HG02884 (cell line): ENCODE measurements at regions not wholly inside any gene's neighbourhood (a gene's known extent, or its start where the extent isn't known, plus 50 kb on each side); places are given as distances from the start of the nearest gene placed in this dataset.
"Not testable (repeated sequence)": the region's sequence is repeated elsewhere in the genome, so short reads cannot be mapped to it uniquely, and the experiment has no call there.

Source experiments
- ATAC-seq: cut with Tn5 transposase; IDR thresholded peaks from one replicate; pipeline ENCODE4 v1.9.1; 2021; ENCODE audit warnings: mild to moderate bottlenecking, moderate library complexity; ENCODE audit not compliant: unreplicated experiment

- ATAC-seq: not testable (repeated sequence)
Measured at GRCh38 chr6:57984575-57984974, 667.1 kb downstream of the PRIM2 start.

DNA sequence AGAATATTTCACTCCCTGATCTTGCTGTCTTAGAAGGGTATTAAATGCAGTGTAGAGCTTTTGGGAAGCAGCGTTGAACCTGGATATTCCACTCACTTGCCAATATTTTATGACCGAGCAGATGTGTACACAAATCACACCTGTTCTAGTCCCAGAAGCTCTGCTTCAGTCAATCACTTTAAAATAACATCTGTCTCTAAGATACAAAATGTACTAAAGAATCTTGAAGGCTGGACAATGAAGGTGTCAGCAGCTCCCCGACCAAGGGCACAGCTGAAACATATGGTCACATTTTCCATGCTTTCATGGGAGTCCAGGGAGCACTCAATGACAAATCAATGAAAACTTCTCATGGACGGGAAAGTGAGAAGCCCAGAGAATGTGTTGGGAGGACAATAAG is 668.3 kb downstream of the PRIM2 start:
- ATAC-seq: not testable (repeated sequence)

DNA sequence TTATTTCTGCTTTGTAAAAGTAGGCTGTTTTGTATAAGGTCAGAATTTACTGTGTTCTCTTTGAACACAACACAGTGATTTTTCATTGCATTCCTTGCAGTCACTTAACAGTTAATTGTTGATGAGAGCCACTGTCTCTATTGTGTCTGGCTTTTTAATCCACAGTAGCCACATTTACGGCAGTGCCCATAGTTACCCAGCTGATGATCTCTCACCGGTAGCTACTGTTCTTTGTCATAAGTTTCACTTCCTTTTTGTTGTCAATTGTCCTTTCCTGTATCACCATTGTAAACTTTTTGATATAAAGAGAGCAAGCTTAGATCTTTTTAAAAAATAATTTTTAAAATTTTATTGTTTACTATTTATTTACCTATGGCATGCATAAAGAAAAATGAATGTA is 669.2 kb downstream of the PRIM2 start:
- peak; percentile 100 for ATAC-seq

GRCh38 chr6:57989520-57990080 is 672.2 kb downstream of the PRIM2 start:
- ATAC-seq: not testable (repeated sequence)

- ATAC-seq: not testable (repeated sequence)
Measured at GRCh38 chr6:57998858-57999619, 681.6 kb downstream of the PRIM2 start.

DNA sequence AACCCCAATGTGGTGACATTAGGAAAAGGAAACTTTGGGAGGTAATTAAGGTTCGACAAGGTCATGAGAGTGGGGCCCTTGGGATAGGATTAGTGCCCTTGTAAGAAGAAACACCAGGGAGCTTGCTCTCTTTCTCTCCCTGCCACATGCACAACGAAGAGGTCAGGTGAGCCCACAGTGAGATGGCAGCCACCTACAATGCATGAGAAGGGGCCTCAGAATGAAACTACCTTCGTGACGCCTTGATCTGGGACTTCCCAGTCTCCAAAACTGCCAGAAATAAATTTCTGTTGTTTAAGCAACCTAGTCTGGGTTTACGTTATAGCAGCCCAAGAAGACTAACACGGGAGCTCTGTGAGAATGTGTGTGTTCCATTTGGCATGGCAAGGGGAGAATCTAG is 682.8 kb downstream of the PRIM2 start:
- ATAC-seq: not testable (repeated sequence)

GRCh38 chr6:58003417-58004167 is 686.2 kb downstream of the PRIM2 start:
- not testable (repeated sequence) for ATAC-seq

DNA sequence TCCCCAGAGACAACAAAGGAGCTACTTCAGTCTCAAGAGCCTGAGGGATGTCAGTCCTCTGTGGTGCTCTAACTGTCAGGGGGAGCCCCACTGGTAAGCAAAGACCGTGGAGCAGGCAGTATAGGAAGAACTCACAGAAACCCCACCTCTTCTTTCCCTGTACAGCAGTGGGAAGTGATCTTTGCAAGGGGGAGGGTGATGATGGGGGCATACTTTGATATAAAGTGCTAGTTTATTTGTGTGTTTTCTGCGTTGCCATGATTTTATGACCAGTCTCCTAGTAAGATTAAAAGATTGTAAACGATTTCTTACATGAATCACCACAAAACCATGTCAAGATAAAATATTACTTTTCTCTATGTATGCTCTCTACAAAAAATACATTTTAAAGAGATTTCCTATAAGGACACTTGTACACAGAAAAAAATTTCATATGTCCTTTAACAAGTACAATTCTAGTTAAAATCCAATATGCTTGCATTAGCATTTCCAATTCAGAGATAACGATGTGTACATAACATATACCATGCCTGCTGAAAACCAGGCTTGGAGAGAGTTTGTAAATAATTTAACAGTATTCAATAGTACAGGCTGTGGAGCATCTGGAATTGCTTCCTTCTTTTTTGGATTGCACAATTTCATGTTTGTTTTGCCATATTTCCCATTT is 690.0 kb downstream of the PRIM2 start:
- ATAC-seq: not testable (repeated sequence)

GRCh38 chr6:58008001-58008335 is 690.5 kb downstream of the PRIM2 start:
- ATAC-seq: not testable (repeated sequence)

DNA sequence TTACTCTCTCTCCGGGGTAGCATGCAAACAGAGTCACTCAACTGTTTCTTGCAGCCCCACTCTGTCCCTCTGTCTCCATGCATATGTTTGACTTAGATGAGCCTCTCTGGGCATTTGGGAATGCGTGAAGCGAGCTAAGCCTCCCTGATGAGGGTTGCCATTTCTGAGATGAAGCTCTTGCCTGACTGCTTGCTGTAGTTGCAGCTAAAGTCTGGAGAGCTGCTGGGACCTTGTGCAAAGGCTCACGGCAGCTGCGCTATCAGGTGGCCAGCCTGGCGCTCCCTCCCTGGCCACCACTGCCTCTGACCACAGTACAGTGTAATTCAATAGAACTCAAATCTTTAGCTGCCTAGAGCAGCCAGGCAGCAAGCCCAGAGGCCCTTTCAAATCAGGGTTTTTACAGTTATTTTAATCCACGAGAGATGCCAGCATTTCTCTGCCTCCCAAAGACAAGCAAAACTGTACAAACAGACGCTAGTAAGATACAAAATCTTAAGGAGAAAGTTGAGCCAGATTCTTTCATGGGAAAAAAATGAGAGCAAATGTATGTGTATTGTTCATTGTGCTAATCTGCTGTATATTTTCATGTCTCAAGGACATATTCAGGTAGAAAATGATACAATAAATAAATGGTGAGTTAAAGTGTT is 694.6 kb downstream of the PRIM2 start:
- ATAC-seq: not testable (repeated sequence)

- ATAC-seq: not testable (repeated sequence)
Measured at GRCh38 chr6:58016614-58017013, 699.2 kb downstream of the PRIM2 start.

DNA sequence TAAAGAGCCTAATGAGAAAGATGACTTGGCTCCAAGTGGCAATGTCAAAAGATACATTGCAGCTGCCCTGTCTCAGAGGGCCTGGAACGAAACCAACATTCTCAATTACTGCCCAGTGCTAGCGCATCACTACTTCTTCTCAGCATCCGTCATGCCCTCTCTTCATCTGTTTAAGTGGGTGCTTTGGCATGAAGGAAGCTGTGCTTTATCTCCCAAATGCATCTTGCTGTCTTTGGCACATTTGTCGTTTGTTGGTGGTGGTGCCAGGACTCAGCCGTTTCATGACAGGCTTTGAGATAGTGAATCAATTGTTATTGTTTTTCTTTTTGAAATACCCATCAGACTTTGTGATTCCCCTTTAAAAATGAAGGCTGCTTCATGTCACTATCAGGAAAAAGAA is 710.8 kb downstream of the PRIM2 start:
- not testable (repeated sequence) for ATAC-seq

DNA sequence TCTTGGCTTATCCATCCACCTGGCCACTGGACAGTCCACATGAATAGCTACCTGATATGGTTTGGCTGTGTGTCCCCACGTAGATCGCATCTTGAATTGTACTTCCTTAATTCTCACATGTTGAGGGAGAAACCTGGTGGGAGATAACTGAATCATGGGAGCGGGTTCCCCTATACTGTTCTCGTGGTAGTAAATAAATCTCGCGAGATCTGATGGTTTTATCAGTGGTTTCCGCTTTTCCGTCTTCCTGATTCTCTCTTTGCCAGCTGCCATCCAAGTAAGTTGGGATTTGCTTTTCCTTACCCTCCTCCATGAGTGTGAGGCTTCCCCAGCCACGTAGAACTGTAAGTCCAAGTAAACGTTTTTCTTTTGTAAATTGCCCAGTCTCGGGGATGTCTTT is 720.8 kb downstream of the PRIM2 start:
- ATAC-seq: not testable (repeated sequence)

GRCh38 chr6:58046584-58046983 is 729.2 kb downstream of the PRIM2 start:
- not testable (repeated sequence) for ATAC-seq

DNA sequence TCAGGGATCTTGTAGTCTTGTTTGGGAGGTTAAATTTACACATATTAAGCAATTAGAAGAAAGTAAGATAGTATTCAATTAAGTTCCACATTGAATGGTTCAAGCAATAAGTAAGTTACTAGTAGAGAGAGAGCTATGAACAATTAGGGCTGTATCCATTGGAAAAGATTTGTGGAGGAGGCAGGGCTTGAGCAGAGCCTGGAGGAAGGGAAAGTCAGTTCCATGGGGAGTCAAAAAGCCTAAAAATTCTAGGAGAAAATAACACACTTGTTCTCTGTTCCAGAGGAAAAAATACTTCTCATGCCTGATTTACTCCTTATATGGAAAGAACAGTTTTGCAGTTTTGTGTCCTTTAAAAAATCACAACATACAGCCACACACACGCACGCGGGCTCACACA is 730.0 kb downstream of the PRIM2 start:
- not testable (repeated sequence) for ATAC-seq

GRCh38 chr6:58047865-58048264 is 730.4 kb downstream of the PRIM2 start:
- ATAC-seq: not testable (repeated sequence)

- ATAC-seq: not testable (repeated sequence)
Measured at GRCh38 chr6:58055465-58056176, 738.2 kb downstream of the PRIM2 start.

GRCh38 chr6:58059701-58060100 is 742.3 kb downstream of the PRIM2 start:
- ATAC-seq: not testable (repeated sequence)

DNA sequence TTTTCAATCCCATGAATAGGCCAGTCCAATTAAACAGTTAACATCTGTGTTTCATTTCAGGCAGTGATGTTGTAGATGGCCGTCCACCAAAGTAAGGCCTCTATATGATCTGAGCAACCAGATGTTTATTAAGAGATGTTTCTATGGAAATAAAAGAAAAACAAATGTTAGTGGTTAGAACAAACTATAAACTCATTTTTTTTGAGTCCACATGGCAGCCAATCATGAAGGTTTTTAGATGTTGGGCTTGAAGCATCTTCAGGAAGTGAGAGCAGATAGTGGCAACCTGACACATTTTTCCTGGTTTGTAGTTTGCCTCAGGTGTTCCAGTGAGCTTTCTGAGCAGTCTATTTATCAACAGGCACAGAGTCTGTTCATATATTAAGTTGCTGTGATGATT is 746.1 kb downstream of the PRIM2 start:
- not testable (repeated sequence) for ATAC-seq
